GM10248 (cell line): ENCODE measurements at regions not wholly inside any gene's neighbourhood (a gene's known extent, or its start where the extent isn't known, plus 50 kb on each side); places are given as distances from the start of the nearest gene placed in this dataset.

Source experiments
- CTCF ChIA-PET: fragments of 300-600 bp; sonication (Branson Sonifier 250); formaldehyde crosslinking; extraction: SDS; loops from one replicate; lab custom pipeline; 2021; ENCODE audit warnings: antibody characterized with exemption; lab: Yijun Ruan, JAX
- POLR2A ChIA-PET: fragments of 350-650 bp; sonication (Branson Sonifier 250); formaldehyde crosslinking; extraction: SDS; loops from one replicate; lab custom pipeline; 2020; ENCODE audit warnings: antibody characterized with exemption; lab: Yijun Ruan, JAX
- DNase-seq: peaks from one replicate; pipeline ENCODE4 v3.0.0; 2012; ENCODE audit errors: extremely low spot score
- CTCF ChIP-seq: IDR thresholded peaks from 2 replicates; pipeline ENCODE4 v1.5.1; 2012; ENCODE audit warnings: mild to moderate bottlenecking, low read depth; ENCODE audit errors: extremely low read depth, missing control alignments, control extremely low read depth

GRCh38 chr12:114850661-114851275, 166.8 kb upstream of the TBX3 start:
- DNase-seq: no peak
- no peak for TF ChIP-seq CTCF
- ChIA-PET CTCF (interaction anchor here (1.5 kb wide), 1 partner anchor 11 kb away, joined by 4 read pairs; no protein-coding TSS in a partner anchor), POLR2A (no interaction called here)

- no peak for DNase-seq
- ChIA-PET CTCF (no interaction called here), POLR2A (no interaction called here)
- no peak for TF ChIP-seq CTCF
Observed at GRCh38 chr12:114848666-114849065, 164.7 kb upstream of the TBX3 start.

GRCh38 chr12:114847441-114848035, 163.6 kb upstream of the TBX3 start:
- ChIA-PET CTCF (no interaction called here), POLR2A (no interaction called here)
- TF ChIP-seq CTCF: no peak
- no peak for DNase-seq

- CTCF ChIA-PET: no interaction called here
- no peak for DNase-seq
- POLR2A ChIA-PET: no interaction called here
- no peak for TF ChIP-seq CTCF
Observed at GRCh38 chr12:114846771-114847170, 162.8 kb upstream of the TBX3 start.

- DNase-seq: no peak
- POLR2A ChIA-PET: no interaction called here
- CTCF ChIA-PET: interaction anchor here (1.9 kb wide), 1 partner anchor 11 kb away, joined by 5 read pairs; no protein-coding TSS in a partner anchor
- TF ChIP-seq CTCF: no peak
Observed at GRCh38 chr12:114841557-114842251, 157.7 kb upstream of the TBX3 start.

- ChIA-PET CTCF (no interaction called here), POLR2A (no interaction called here)
- TF ChIP-seq CTCF: no peak
- DNase-seq: no peak
Observed at GRCh38 chr12:114838480-114838879, 154.5 kb upstream of the TBX3 start.
